HG03039 (cell line): ENCODE measurements at regions not wholly inside any gene's neighbourhood (a gene's known extent, or its start where the extent isn't known, plus 50 kb on each side); places are given as distances from the start of the nearest gene placed in this dataset.
"Not testable (repeated sequence)": the region's sequence is repeated elsewhere in the genome, so short reads cannot be mapped to it uniquely, and the experiment has no call there.

Experiments used
- ATAC-seq: cut with Tn5 transposase; IDR thresholded peaks from one replicate; pipeline ENCODE4 v1.9.1; 2021; ENCODE audit warnings: mild to moderate bottlenecking, moderate library complexity; ENCODE audit not compliant: unreplicated experiment

GRCh38 chr21:24634749-24635148, 972.5 kb downstream of the MRPL39 start:
- ATAC-seq: no peak

- ATAC-seq: no peak
Measured at GRCh38 chr21:24628536-24628935, 978.7 kb downstream of the MRPL39 start.

DNA sequence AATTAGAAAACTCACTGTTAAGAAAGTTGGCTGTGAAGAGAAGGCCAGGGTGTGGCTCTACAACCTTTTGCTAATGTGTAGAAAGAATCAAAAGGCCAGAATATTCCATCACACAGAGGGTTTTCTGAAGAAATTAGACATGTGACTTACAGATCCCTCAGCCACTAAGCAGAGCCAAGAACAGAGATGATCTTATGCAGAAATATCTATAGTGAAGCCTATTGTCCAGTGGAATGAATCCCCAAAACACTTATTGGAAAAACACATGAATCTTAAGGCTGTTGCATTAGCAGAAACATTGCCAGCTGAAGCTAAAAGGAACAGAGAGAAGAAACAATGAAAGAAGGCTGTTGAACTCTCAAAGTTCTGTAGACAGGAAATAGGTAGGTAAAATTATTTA, 979.2 kb downstream of the MRPL39 start:
- no peak for ATAC-seq

DNA sequence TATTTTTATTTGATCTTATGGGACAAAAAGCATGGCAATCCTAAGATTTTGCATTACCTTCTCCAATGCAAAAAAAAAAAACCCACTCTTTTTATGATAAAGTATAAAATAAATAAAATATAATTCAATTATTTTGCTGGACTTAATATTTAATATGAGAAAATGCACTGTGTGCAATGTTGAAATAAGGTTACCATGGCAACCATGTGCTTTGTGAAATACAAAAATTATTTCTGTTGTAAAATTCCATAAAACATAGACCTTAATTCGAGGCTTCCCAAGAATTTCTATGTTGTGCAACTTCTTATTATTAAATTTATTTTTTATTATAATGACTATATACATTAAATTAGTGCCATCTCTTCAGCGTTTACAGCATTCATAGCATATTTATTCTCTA, 989.5 kb downstream of the MRPL39 start:
- no peak for ATAC-seq

DNA sequence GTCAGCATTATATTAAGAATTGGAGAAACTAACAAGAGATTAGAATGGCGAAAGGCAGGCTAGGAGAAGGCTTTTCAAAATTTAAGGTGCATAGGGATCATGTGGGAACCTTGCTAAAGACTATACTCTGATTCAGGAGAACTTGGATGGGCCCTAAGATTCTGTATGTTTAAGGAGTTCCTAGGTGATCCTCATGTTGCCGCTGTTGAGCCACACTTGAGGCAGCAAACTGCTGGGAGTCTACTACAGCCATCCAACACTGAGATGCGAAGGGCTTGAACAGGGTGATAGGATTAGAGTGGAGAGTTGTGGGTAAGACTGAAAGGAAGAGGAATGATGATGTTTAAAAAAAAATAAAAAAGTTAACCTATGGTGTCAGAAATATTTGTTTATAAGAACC, 1013.2 kb downstream of the MRPL39 start:
- ATAC-seq: no peak

DNA sequence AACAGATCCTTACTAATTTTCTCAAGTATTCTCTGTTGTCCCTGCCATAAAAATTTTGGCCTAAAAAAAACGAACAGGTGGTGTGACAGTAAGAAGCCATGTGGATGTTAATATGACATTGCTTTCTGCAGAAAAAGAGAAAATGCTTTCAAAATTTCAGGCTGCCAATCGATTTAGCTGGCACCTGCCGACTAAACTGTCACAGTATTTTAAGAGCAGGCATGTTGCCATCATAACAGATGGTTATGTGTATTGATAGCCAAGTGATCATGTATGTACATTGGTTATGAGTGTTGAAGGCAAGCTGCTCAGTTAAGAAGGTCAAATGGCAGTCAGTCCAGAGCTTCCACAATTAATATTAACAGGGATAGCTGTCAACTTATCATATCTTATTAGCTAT, 1017.0 kb downstream of the MRPL39 start:
- no peak for ATAC-seq

DNA sequence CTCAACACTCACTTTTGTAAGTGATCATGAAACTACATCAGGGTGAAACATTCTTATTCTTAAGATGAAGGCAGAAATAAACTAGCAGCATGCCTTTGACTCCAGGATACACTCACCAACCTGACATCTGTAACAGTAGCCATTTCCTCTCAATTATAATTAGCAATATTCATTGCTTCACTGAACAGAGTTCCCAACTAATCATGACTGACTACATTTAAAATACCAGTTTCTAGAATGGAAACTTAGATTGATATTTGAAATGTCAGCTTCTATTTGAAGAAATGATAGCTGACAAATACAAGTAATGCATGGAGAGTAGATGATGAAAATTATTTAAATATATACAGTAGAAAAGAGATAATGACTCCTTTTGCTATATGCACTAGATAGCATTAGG, 1023.8 kb downstream of the MRPL39 start:
- no peak for ATAC-seq

DNA sequence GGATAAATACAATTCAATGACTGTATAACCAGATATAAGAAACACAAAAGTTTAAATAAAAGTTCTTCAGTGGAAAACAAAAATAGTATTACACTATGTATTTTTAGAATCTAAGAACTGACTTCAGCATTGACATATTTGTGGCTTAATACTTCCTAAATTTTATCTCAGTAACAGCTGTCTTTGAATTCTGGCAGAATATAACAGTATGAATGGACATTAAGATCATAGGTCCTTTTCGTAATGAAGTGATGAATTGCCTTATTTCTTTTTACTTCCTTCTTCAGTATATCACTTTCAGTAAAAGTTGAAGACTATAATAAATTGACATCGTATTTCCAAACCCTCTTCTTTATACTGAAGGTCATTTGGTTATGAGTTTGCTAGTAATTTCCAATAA, 1030.0 kb downstream of the MRPL39 start:
- no peak for ATAC-seq

DNA sequence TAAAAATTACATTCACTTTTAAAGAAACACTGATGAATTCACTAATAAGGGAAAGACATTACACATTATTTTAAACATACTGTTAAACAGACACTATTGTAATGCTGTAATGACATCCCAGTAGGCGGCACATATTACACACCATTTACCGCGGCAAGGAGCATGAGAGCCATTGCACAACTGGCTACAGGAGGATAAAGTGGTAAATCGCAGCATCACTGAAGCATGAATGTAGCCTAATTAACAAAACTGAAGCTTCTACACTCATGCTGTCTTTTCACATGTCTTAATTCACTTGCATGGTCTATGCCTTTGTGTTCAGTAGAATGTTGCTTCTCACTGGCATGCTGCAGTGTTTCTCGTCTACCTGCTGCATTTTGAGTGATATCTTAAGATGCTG, 1046.0 kb downstream of the MRPL39 start:
- ATAC-seq: no peak

GRCh38 chr21:24552491-24552890, 1054.8 kb downstream of the MRPL39 start:
- ATAC-seq: no peak

- ATAC-seq: no peak
Measured at GRCh38 chr21:24545807-24546361, 1061.4 kb downstream of the MRPL39 start.

- no peak for ATAC-seq
Measured at GRCh38 chr21:24514081-24514733, 1093.1 kb downstream of the MRPL39 start.

- no peak for ATAC-seq
Measured at GRCh38 chr21:24509131-24509530, 1098.2 kb downstream of the MRPL39 start.

DNA sequence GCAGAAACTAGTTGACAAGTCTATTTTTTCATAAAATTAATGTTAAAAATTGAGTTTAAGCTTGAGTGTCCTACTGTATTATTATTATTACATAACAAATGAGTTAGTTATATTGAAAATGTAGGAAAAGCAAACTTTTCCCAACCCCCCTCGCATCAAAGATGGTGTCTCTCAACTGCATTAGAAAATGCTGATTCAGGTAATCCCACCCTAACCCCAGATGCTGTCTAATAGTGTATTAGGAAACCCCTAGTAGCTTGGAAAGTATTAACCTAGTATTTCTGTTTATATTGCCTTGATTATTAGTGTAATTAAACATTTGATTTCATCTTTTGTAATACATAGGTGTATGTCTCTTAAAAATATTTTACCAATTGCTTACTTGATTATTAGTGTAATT, 1120.3 kb downstream of the MRPL39 start:
- ATAC-seq: no peak

- ATAC-seq: not testable (repeated sequence)
Measured at GRCh38 chr21:24483361-24483760, 1123.9 kb downstream of the MRPL39 start.

- ATAC-seq: no peak
Measured at GRCh38 chr21:24470852-24471251, 1136.4 kb downstream of the MRPL39 start.

- ATAC-seq: no peak
Measured at GRCh38 chr21:24456358-24456757, 1150.9 kb downstream of the MRPL39 start.

GRCh38 chr21:24450119-24450518, 1157.2 kb downstream of the MRPL39 start:
- no peak for ATAC-seq

GRCh38 chr21:24445517-24445916, 1161.8 kb downstream of the MRPL39 start:
- ATAC-seq: no peak

DNA sequence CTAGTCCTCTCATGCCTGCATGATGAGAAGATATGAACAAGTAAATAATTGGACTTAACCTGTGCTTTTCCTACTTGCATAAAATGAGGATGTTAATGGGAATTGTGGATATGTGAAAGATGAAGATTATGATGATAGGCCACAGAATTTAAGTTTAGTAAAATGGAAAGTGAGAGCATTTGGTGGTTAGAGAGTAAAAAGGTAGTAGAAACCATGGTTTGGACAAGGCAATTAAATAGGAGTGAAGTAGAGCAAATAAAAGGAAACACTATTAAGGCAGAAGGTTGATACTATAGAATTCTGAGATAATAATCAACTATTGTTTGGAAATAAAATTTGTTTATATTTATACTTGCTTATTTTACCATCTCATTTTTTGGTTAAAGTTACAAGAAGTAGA, 1162.5 kb downstream of the MRPL39 start:
- no peak for ATAC-seq

DNA sequence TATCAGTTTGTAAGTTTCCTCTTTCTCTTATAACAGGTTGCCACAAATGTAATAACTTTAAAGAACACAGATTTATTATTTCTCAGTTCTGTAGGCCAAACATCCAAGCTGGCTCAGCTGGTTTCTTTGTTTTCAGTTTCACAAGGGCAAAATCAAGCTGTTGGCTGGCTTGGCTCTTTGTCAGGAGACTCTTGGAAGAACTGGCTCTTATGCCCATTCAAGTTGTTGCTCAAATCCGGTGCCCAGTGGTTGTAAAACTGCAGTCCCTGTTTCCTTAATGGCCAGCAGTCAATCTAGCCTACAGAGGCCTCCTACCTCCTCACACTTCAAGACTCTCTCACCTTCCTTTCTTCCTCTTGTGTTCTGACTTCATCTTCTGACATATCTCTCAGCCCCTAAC, 1171.0 kb downstream of the MRPL39 start:
- no peak for ATAC-seq

- peak; percentile 63 for ATAC-seq
Measured at GRCh38 chr21:24428591-24429199, 1178.6 kb downstream of the MRPL39 start.

DNA sequence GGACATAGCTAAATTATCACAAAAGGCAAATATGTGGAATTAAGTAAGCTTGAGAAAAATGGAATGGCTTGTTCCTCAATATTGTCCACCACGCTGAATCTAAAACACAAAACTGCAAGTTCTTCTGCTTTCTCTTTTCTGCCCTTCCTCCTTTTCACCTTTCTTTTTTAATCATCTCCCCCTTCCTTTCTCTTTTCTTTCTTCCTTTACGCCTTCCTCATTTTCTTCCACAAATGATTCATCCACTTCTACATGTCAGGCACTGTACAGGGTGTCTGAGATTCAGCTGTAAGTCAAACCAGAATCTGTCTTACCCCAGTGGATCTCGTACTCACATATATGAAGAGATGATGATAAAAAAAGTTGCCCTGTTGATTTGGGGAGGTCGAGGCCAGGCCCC, 1182.5 kb downstream of the MRPL39 start:
- ATAC-seq: no peak
